HCT116 (cell line): ENCODE measurements at regions not wholly inside any gene's neighbourhood (a gene's known extent, or its start where the extent isn't known, plus 50 kb on each side); places are given as distances from the start of the nearest gene placed in this dataset.
"Not testable (repeated sequence)": the region's sequence is repeated elsewhere in the genome, so short reads cannot be mapped to it uniquely, and the experiment has no call there.

Source experiments
- CEBPB ChIP-seq: IDR thresholded peaks from 2 replicates; pipeline ENCODE4 v1.6.1; 2012; ENCODE audit warnings: low read depth
- CTCF ChIP-seq, 3 experiments: fragments of 200-600 bp in 1 of 3; sonication (generic) in 1 of 3; IDR thresholded peaks in 2 of 3; conservative IDR thresholded peaks in 1 of 3; 2 replicates each; pipeline ENCODE4 v1.5.1; 2012 to 2017; ENCODE audit warnings: low read depth in 2 of 3, low read length in 2 of 3, antibody characterized with exemption in 1 of 3, borderline replicate concordance in 1 of 3, control low read depth in 1 of 3, mild to moderate bottlenecking in 1 of 3, mixed read lengths in 1 of 3, mixed run types in 1 of 3, moderate library complexity in 1 of 3; ENCODE audit not compliant: insufficient read depth in 1 of 3
- MAX ChIP-seq: IDR thresholded peaks from 2 replicates; pipeline ENCODE4 v1.6.1; 2012
- POLR2AphosphoS5 ChIP-seq: IDR thresholded peaks from 2 replicates; pipeline ENCODE4 v1.6.1; 2011; ENCODE audit warnings: mild to moderate bottlenecking, low read depth, low read length, moderate library complexity
- REST ChIP-seq: IDR thresholded peaks from 2 replicates; pipeline ENCODE4 v1.6.1; 2012; ENCODE audit warnings: low read depth
- SRF ChIP-seq: IDR thresholded peaks from 2 replicates; pipeline ENCODE4 v1.6.1; 2012; ENCODE audit warnings: low read depth
- TCF7L2 ChIP-seq: IDR thresholded peaks from 2 replicates; pipeline ENCODE4 v1.7.0; 2011; ENCODE audit warnings: borderline replicate concordance, inconsistent platforms; ENCODE audit not compliant: insufficient read depth, insufficient read length; ENCODE audit errors: extremely low read depth
- ZBTB33 ChIP-seq: IDR thresholded peaks from 2 replicates; pipeline ENCODE4 v1.6.1; 2011; ENCODE audit warnings: mild to moderate bottlenecking, low read length, moderate library complexity; ENCODE audit not compliant: insufficient replicate concordance; ENCODE audit errors: extremely low read depth

- not testable (repeated sequence) for TF ChIP-seq CTCF (IDR thresholded peaks at IDR 0.05 in 2 of 3, conservative IDR thresholded peaks at IDR 0.05 in 1 of 3; ENCODE audit: borderline replicate concordance in 1 of 3, insufficient read depth in 1 of 3, low read depth in 2 of 3, low read length in 2 of 3); CEBPB; MAX; POLR2AphosphoS5; TCF7L2; SRF; REST; ZBTB33
Observed at GRCh38 chr1:214095896-214096295, 108.1 kb downstream of the PROX1 start.
